H1 (cell line): ENCODE measurements at regions not wholly inside any gene's neighbourhood (a gene's known extent, or its start where the extent isn't known, plus 50 kb on each side); places are given as distances from the start of the nearest gene placed in this dataset.
"Not testable (repeated sequence)": the region's sequence is repeated elsewhere in the genome, so short reads cannot be mapped to it uniquely, and the experiment has no call there.

Experiments
- CTCF ChIA-PET: fragments of 300-600 bp; sonication (Branson Sonifier 250); formaldehyde crosslinking; loops from one replicate; lab custom pipeline; 2021; ENCODE audit not compliant: partially characterized antibody; lab: Charles Lee
- POLR2A ChIA-PET: fragments of 300-600 bp; sonication (Branson Sonifier 250); formaldehyde crosslinking; loops from one replicate; lab custom pipeline; 2021; ENCODE audit warnings: inconsistent platforms; ENCODE audit not compliant: partially characterized antibody; lab: Charles Lee
- DNase-seq, 2 experiments: peaks; one replicate each; pipeline versions ENCODE4 v3.0.0 to v3.0.0-alpha.2; 2010 to 2022; ENCODE audit warnings: low spot score in 2 of 2, low read depth in 1 of 2, mixed read lengths in 1 of 2
- FAIRE-seq: peaks from 2 replicates; lab custom pipeline; 2011; peaks lifted over from hg19 to GRCh38; lab: Jason Lieb, UNC
- H2AFZ ChIP-seq: 2 replicates; pipeline ENCODE4 v1.8.1; 2012; ENCODE audit warnings: low read length, inconsistent platforms
- H2AK5ac ChIP-seq: 2 replicates; pipeline ENCODE4 v1.6.1; 2013; ENCODE audit warnings: low read depth, low read length
- H2BK120ac ChIP-seq: replicated peaks from 2 replicates; pipeline ENCODE3; 2013; ENCODE audit warnings: low read depth, low read length, inconsistent platforms
- H2BK12ac ChIP-seq: 2 replicates; pipeline ENCODE4 v1.6.1; 2013; ENCODE audit warnings: low read depth, low read length
- H2BK15ac ChIP-seq: 2 replicates; pipeline ENCODE4 v1.6.1; 2013; ENCODE audit warnings: low read length
- H2BK20ac ChIP-seq: 2 replicates; pipeline ENCODE4 v1.6.1; 2013; ENCODE audit warnings: low read length
- H2BK5ac ChIP-seq: 2 replicates; pipeline ENCODE4 v1.6.1; 2013; ENCODE audit warnings: low read depth, low read length
- H3K14ac ChIP-seq: 2 replicates; pipeline ENCODE4 v1.6.1; 2013; ENCODE audit warnings: inconsistent platforms; ENCODE audit not compliant: insufficient read length
- H3K18ac ChIP-seq: 2 replicates; pipeline ENCODE4 v1.6.1; 2013; ENCODE audit warnings: low read length; ENCODE audit errors: extremely low read depth
- H3K23ac ChIP-seq: 2 replicates; pipeline ENCODE4 v1.6.1; 2013; ENCODE audit warnings: inconsistent platforms; ENCODE audit not compliant: insufficient read length
- H3K23me2 ChIP-seq: 2 replicates; pipeline ENCODE4 v1.6.1; 2013; ENCODE audit warnings: low read depth, low read length
- H3K27ac ChIP-seq: 2 replicates; pipeline ENCODE4 v1.6.1; 2011; ENCODE audit warnings: low read depth, low read length, inconsistent platforms
- H3K27me3 ChIP-seq, 4 experiments: replicated peaks in 1 of 4; 1 replicate in 1 of 4; 2 replicates in 3 of 4; pipeline versions ENCODE4 v1.6.1 to v1.8.1; 2011 to 2013; ENCODE audit warnings: low read length in 3 of 4, mild to moderate bottlenecking in 3 of 4, inconsistent platforms in 2 of 4, mixed read lengths in 2 of 4, moderate library complexity in 1 of 4; ENCODE audit not compliant: control insufficient read depth in 3 of 4, insufficient read depth in 3 of 4; ENCODE audit errors: extremely low read depth in 1 of 4
- H3K36me3 ChIP-seq, 4 experiments: 2 replicates each; pipeline versions ENCODE4 v1.6.1 to v1.8.1; 2011 to 2013; ENCODE audit warnings: mild to moderate bottlenecking in 4 of 4, low read length in 3 of 4, moderate library complexity in 2 of 4, control low read depth in 1 of 4, inconsistent platforms in 1 of 4; ENCODE audit not compliant: insufficient read depth in 4 of 4, control insufficient read depth in 2 of 4
- H3K4ac ChIP-seq: replicated peaks from 2 replicates; pipeline ENCODE3; 2013; ENCODE audit warnings: low read length, low read depth, mixed read lengths, inconsistent platforms; ENCODE audit not compliant: insufficient read length
- H3K4me1 ChIP-seq, 4 experiments: replicated peaks in 1 of 4; 1 replicate in 1 of 4; 2 replicates in 3 of 4; pipeline versions ENCODE4 v1.6.1 to v1.8.1; 2011 to 2013; ENCODE audit warnings: low read length in 3 of 4, inconsistent platforms in 2 of 4, mixed read lengths in 1 of 4; ENCODE audit not compliant: insufficient read depth in 4 of 4, control insufficient read depth in 3 of 4
- H3K4me2 ChIP-seq, 2 experiments: 2 replicates each; pipeline versions ENCODE4 v1.6.1 to v1.8.1; 2011 to 2013; ENCODE audit warnings: low read depth in 2 of 2, low read length in 2 of 2, control low read depth in 1 of 2, inconsistent platforms in 1 of 2, mild to moderate bottlenecking in 1 of 2; ENCODE audit not compliant: insufficient read depth in 1 of 2
- H3K4me3 ChIP-seq, 4 experiments: fragments of 200-600, 300-600 bp in 1 of 4; sonication (generic), shearing (Covaris generic), sonication (Bioruptor Twin) in 1 of 4; 2 replicates each; pipeline versions ENCODE4 v1.5.1 to v1.8.1; 2011 to 2016; ENCODE audit warnings: low read length in 4 of 4, low read depth in 3 of 4, control low read depth in 2 of 4, inconsistent platforms in 2 of 4, mild to moderate bottlenecking in 2 of 4, mixed read lengths in 1 of 4, moderate library complexity in 1 of 4; ENCODE audit not compliant: insufficient read depth in 2 of 4; ENCODE audit errors: extremely low read depth in 1 of 4
- H3K56ac ChIP-seq: replicated peaks from 2 replicates; pipeline ENCODE3; 2013; ENCODE audit warnings: low read depth, mild to moderate bottlenecking, mixed read lengths, low read length, inconsistent platforms; ENCODE audit not compliant: insufficient read length
- H3K79me1 ChIP-seq: 2 replicates; pipeline ENCODE4 v1.6.1; 2013; ENCODE audit warnings: low read depth, low read length, control low read depth
- H3K79me2 ChIP-seq, 2 experiments: 2 replicates each; pipeline versions ENCODE4 v1.6.1 to v1.8.1; 2012 to 2013; ENCODE audit warnings: low read length in 2 of 2, mild to moderate bottlenecking in 2 of 2, inconsistent platforms in 1 of 2; ENCODE audit not compliant: insufficient read depth in 2 of 2, control insufficient read depth in 1 of 2
- H3K9ac ChIP-seq, 4 experiments: replicated peaks in 1 of 4; 1 replicate in 1 of 4; 2 replicates in 3 of 4; pipeline versions ENCODE4 v1.6.1 to v1.8.1; 2011 to 2013; ENCODE audit warnings: low read depth in 3 of 4, low read length in 3 of 4, control low read depth in 2 of 4, mild to moderate bottlenecking in 2 of 4, moderate library complexity in 2 of 4, inconsistent platforms in 1 of 4; ENCODE audit errors: extremely low read depth in 1 of 4
- H3K9me3 ChIP-seq, 2 experiments: 2 replicates each; pipeline versions ENCODE4 v1.6.1 to v1.8.1; 2012 to 2013; ENCODE audit warnings: mild to moderate bottlenecking in 2 of 2, moderate library complexity in 2 of 2, control low read depth in 1 of 2, inconsistent platforms in 1 of 2, low read depth in 1 of 2, low read length in 1 of 2, mixed read lengths in 1 of 2; ENCODE audit not compliant: insufficient read depth in 2 of 2
- H4K20me1 ChIP-seq, 2 experiments: replicated peaks in 1 of 2; 2 replicates each; pipeline versions ENCODE3 to v1.8.1; 2011 to 2013; ENCODE audit warnings: inconsistent platforms in 2 of 2, low read length in 2 of 2, mild to moderate bottlenecking in 1 of 2; ENCODE audit not compliant: insufficient read depth in 2 of 2, control insufficient read depth in 1 of 2
- H4K5ac ChIP-seq: 2 replicates; pipeline ENCODE4 v1.6.1; 2013; ENCODE audit warnings: low read length, low read depth, mixed read lengths, inconsistent platforms; ENCODE audit not compliant: insufficient read length
- H4K8ac ChIP-seq: 2 replicates; pipeline ENCODE4 v1.8.0; 2013; ENCODE audit warnings: mild to moderate bottlenecking, moderate library complexity, low read length, inconsistent platforms; ENCODE audit not compliant: insufficient read depth; ENCODE audit errors: extremely low read depth
- H4K91ac ChIP-seq: replicated peaks from 2 replicates; pipeline ENCODE3; 2013; ENCODE audit warnings: low read length, mixed read lengths, inconsistent platforms; ENCODE audit not compliant: insufficient read length
- WGBS, 2 experiments: shearing (Covaris generic) in 1 of 2; methylation state at CpG; one replicate each; pipeline versions ENCODE4 v1.1.6 to v1.1.7; 2013 to 2015; ENCODE audit warnings: low lambda C conversion rate in 2 of 2, mixed read lengths in 2 of 2, inconsistent platforms in 1 of 2, low coverage in 1 of 2, missing lambda C conversion rate in 1 of 2; ENCODE audit not compliant: insufficient replicate concordance in 2 of 2, insufficient coverage in 1 of 2, insufficient read length in 1 of 2; ENCODE audit errors: extremely low coverage in 1 of 2, missing lambda C conversion rate in 1 of 2; 5-methylcytosine and 5-hydroxymethylcytosine counted together

DNA sequence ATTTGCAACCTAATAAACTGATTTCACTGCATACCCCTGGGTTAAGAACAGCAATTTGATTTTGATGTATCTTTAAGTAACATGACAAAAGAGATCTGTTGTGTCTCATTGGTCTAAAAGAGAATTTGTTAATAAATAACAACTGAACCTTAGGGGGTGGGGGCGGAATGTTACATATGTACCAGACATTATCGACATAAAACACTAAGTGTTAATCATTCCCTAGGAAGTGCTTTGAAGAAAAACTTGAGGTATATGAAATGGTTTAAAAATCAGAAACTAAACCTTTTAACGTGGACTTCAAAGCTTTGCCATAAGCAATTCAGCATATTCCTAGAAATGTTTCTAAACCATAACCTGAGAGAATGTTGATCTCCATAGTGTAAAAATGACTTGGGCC lies 88.5 kb upstream of the GPR89A start:
- H2BK120ac ChIP-seq, H2BK12ac ChIP-seq, H3K56ac ChIP-seq, H3K14ac ChIP-seq, H3K9me3 ChIP-seq, H3K23me2 ChIP-seq, H3K4me1 ChIP-seq, H3K9ac ChIP-seq, H4K20me1 ChIP-seq, H3K27me3 ChIP-seq, H3K23ac ChIP-seq, H2BK20ac ChIP-seq, H3K79me2 ChIP-seq, H4K8ac ChIP-seq, H3K36me3 ChIP-seq, H3K79me1 ChIP-seq, H4K5ac ChIP-seq, H3K4me3 ChIP-seq, H3K4me2 ChIP-seq, H3K27ac ChIP-seq, H3K18ac ChIP-seq, CTCF ChIA-PET, H4K91ac ChIP-seq, DNase-seq, FAIRE-seq, H2AK5ac ChIP-seq, H2AFZ ChIP-seq, H2BK15ac ChIP-seq, H2BK5ac ChIP-seq, POLR2A ChIA-PET, H3K4ac ChIP-seq: not testable (repeated sequence)
- 94% methylated on average over 3 of the region's 3 CpGs; no CpG with 5 or more reads in 1 of the 2 experiments for WGBS, 2 experiments
